Stimulated activated effector memory CD8-positive, alpha-beta T cell treated with anti-CD3 and anti-CD28 coated beads, Interleukin-12 subunit alpha, Interleukin-12 subunit beta, amount 100 ng/mL, for 72 hours (primary cell): ENCODE measurements at regions not wholly inside any gene's neighbourhood (a gene's known extent, or its start where the extent isn't known, plus 50 kb on each side); places are given as distances from the start of the nearest gene placed in this dataset.

Experiments
- ATAC-seq: fragments of 150-1000 bp; cut with Tn5 transposase; 2 replicates; pipeline ENCODE4 v1.10.0; 2021
- DNase-seq, 2 donors: peaks; one replicate each; pipeline ENCODE4 v3.0.0; 2021 to 2022; ENCODE audit warnings: low spot score in 2 of 2
- H3K27ac Mint-ChIP-seq: one replicate; pipeline ENCODE4 v1.8.0; 2022; ENCODE audit warnings: mild to moderate bottlenecking, mixed read lengths
- H3K36me3 Mint-ChIP-seq: one replicate; pipeline ENCODE4 v1.8.0; 2022; ENCODE audit warnings: mild to moderate bottlenecking, mixed read lengths
- H3K4me1 Mint-ChIP-seq: one replicate; pipeline ENCODE4 v1.8.0; 2022; ENCODE audit warnings: mixed read lengths
- H3K4me3 Mint-ChIP-seq: one replicate; pipeline ENCODE4 v1.8.0; 2022; ENCODE audit warnings: mild to moderate bottlenecking, mixed read lengths
- H3K9me3 Mint-ChIP-seq: one replicate; pipeline ENCODE4 v1.8.0; 2022; ENCODE audit warnings: mixed read lengths

- H3K9me3 Mint-ChIP-seq, result no peaks in the 10 kb centered on the region
- peaks cover 39% of the 10 kb centered on the region for H3K4me1 Mint-ChIP-seq
- no peak for ATAC-seq
- no peak overlapping the region for H3K4me3 Mint-ChIP-seq
- H3K27ac Mint-ChIP-seq, result no peak overlapping the region
- no peak for DNase-seq
- peaks cover 14% of the 10 kb centered on the region for H3K36me3 Mint-ChIP-seq
These were observed 61.9 kb upstream of the BTN3A2 start for GRCh38 chr6:26302941-26303559.

GRCh38 chr6:26304213-26304796, 60.7 kb upstream of the BTN3A2 start:
- Mint-ChIP-seq H3K27ac (peak overlapping the region; percentile 99), H3K4me3 (peak overlapping the region; percentile 72), H3K36me3 (peaks cover 14% of the 10 kb centered on the region), H3K4me1 (peaks cover 45% of the 10 kb centered on the region), H3K9me3 (no peaks in the 10 kb centered on the region)
- ATAC-seq (no peak), DNase-seq (no peak)

- peak; percentile 66 for ATAC-seq
- Mint-ChIP-seq H3K36me3 (peaks cover 19% of the 10 kb centered on the region), H3K27ac (peak overlapping the region; percentile 99), H3K9me3 (no peaks in the 10 kb centered on the region), H3K4me1 (peaks cover 53% of the 10 kb centered on the region), H3K4me3 (peak overlapping the region; percentile 72)
- DNase-seq, result peak; percentile 24 to 69
These were observed 60.0 kb upstream of the BTN3A2 start for GRCh38 chr6:26304797-26305640.

GRCh38 chr6:26305641-26305969, 59.4 kb upstream of the BTN3A2 start:
- Mint-ChIP-seq H3K9me3 (no peaks in the 10 kb centered on the region), H3K4me3 (peak overlapping the region; percentile 72), H3K4me1 (peaks cover 58% of the 10 kb centered on the region), H3K27ac (peak overlapping the region; percentile 99), H3K36me3 (peaks cover 25% of the 10 kb centered on the region)
- no peak for ATAC-seq
- no peak for DNase-seq

GRCh38 chr6:26306232-26306631, 58.8 kb upstream of the BTN3A2 start:
- no peak overlapping the region for H3K4me3 Mint-ChIP-seq
- no peak overlapping the region for H3K27ac Mint-ChIP-seq
- peaks cover 65% of the 10 kb centered on the region for H3K4me1 Mint-ChIP-seq
- H3K36me3 Mint-ChIP-seq, result peaks cover 31% of the 10 kb centered on the region
- no peak for DNase-seq
- no peaks in the 10 kb centered on the region for H3K9me3 Mint-ChIP-seq
- no peak for ATAC-seq

- DNase-seq (no peak), ATAC-seq (no peak)
- Mint-ChIP-seq H3K9me3 (no peaks in the 10 kb centered on the region), H3K36me3 (peaks cover 47% of the 10 kb centered on the region), H3K4me3 (no peak overlapping the region), H3K27ac (no peak overlapping the region), H3K4me1 (peaks cover 71% of the 10 kb centered on the region)
These were observed 57.1 kb upstream of the BTN3A2 start for GRCh38 chr6:26307850-26308249.

GRCh38 chr6:26309731-26310142, 55.3 kb upstream of the BTN3A2 start:
- H3K4me3 Mint-ChIP-seq, result peak overlapping the region; percentile 80
- H3K27ac Mint-ChIP-seq, result peak overlapping the region; percentile 99
- H3K9me3 Mint-ChIP-seq, result no peaks in the 10 kb centered on the region
- ATAC-seq, result peak; percentile 92
- H3K4me1 Mint-ChIP-seq, result peaks cover 64% of the 10 kb centered on the region
- peaks cover 56% of the 10 kb centered on the region for H3K36me3 Mint-ChIP-seq
- DNase-seq, result no peak

GRCh38 chr6:26311012-26311384, 54.0 kb upstream of the BTN3A2 start:
- H3K4me3 Mint-ChIP-seq, result peak overlapping the region; percentile 80
- peaks cover 54% of the 10 kb centered on the region for H3K4me1 Mint-ChIP-seq
- DNase-seq (peak in 1 of 2 donors; percentile 81), ATAC-seq (peak; percentile 9)
- H3K36me3 Mint-ChIP-seq, result peaks cover 44% of the 10 kb centered on the region
- peak overlapping the region; percentile 99 for H3K27ac Mint-ChIP-seq
- no peaks in the 10 kb centered on the region for H3K9me3 Mint-ChIP-seq

GRCh38 chr6:26311385-26312095, 53.5 kb upstream of the BTN3A2 start:
- H3K9me3 Mint-ChIP-seq, result no peaks in the 10 kb centered on the region
- H3K27ac Mint-ChIP-seq, result peak overlapping the region; percentile 99
- H3K4me3 Mint-ChIP-seq, result peak overlapping the region; percentile 80
- peaks cover 44% of the 10 kb centered on the region for H3K36me3 Mint-ChIP-seq
- ATAC-seq, result peak; percentile 3
- H3K4me1 Mint-ChIP-seq, result peaks cover 54% of the 10 kb centered on the region
- DNase-seq, result peak; percentile 45 to 83

GRCh38 chr6:26312096-26312463, 52.9 kb upstream of the BTN3A2 start:
- peak overlapping the region; percentile 80 for H3K4me3 Mint-ChIP-seq
- H3K9me3 Mint-ChIP-seq, result no peaks in the 10 kb centered on the region
- H3K4me1 Mint-ChIP-seq, result peaks cover 54% of the 10 kb centered on the region
- DNase-seq (no peak), ATAC-seq (no peak)
- H3K36me3 Mint-ChIP-seq, result peaks cover 44% of the 10 kb centered on the region
- H3K27ac Mint-ChIP-seq, result peak overlapping the region; percentile 99

GRCh38 chr6:26312501-26313397, 52.2 kb upstream of the BTN3A2 start:
- ATAC-seq (peak; percentile 66), DNase-seq (peak; percentile 73 to 91)
- Mint-ChIP-seq H3K36me3 (peaks cover 44% of the 10 kb centered on the region), H3K9me3 (no peaks in the 10 kb centered on the region), H3K4me1 (peaks cover 49% of the 10 kb centered on the region), H3K27ac (peak overlapping the region; percentile 99), H3K4me3 (peak overlapping the region; percentile 80)
